Activated CD8-positive, alpha-beta T cell treated with anti-CD3 and anti-CD28 coated beads for 36 hours (primary cell): ENCODE measurements at regions not wholly inside any gene's neighbourhood (a gene's known extent, or its start where the extent isn't known, plus 50 kb on each side); places are given as distances from the start of the nearest gene placed in this dataset.

Source experiments
- ATAC-seq: fragments of 200-7000 bp; cut with Tn5 transposase; one replicate; pipeline ENCODE4 v1.10.0; 2021; ENCODE audit warnings: mild to moderate bottlenecking, moderate library complexity
- CTCF ChIA-PET: fragments of 350-600 bp; sonication (Branson Sonifier 250); formaldehyde crosslinking; loops from one replicate; lab custom pipeline; 2021; ENCODE audit warnings: antibody characterized with exemption; lab: Charles Lee
- POLR2A ChIA-PET: fragments of 350-600 bp; sonication (Branson Sonifier 250); formaldehyde crosslinking; loops from one replicate; lab custom pipeline; 2021; ENCODE audit warnings: antibody characterized with exemption; lab: Charles Lee
- DNase-seq: peaks from one replicate; pipeline ENCODE4 v3.0.0-alpha.2; 2020
- H3K27ac Mint-ChIP-seq: one replicate; pipeline ENCODE4 v1.8.0; 2021; ENCODE audit warnings: mild to moderate bottlenecking, mixed read lengths
- H3K27me3 Mint-ChIP-seq: one replicate; pipeline ENCODE4 v1.8.0; 2021; ENCODE audit warnings: mixed read lengths
- H3K36me3 Mint-ChIP-seq: one replicate; pipeline ENCODE4 v1.8.0; 2021; ENCODE audit warnings: low read depth, mixed read lengths
- H3K4me1 Mint-ChIP-seq: one replicate; pipeline ENCODE4 v1.8.0; 2021; ENCODE audit warnings: low read depth, mixed read lengths
- H3K4me3 Mint-ChIP-seq: one replicate; pipeline ENCODE4 v1.8.0; 2021; ENCODE audit warnings: mild to moderate bottlenecking, moderate library complexity, mixed read lengths
- H3K9me3 Mint-ChIP-seq: one replicate; pipeline ENCODE4 v1.8.0; 2021; ENCODE audit warnings: mixed read lengths
- intact Hi-C: fragments of 100-400 bp; cut with micrococcal nuclease; formaldehyde crosslinking; loops from one replicate; pipeline ENCODE4 v1.10.0; 2022
- TF ChIP-seq, protein P1 (sequence below): fragments of 200-600 bp; IDR thresholded peaks from one replicate; pipeline ENCODE4 v1.8.0; 2022; ENCODE audit warnings: antibody characterized with exemption, mild to moderate bottlenecking

DNA sequence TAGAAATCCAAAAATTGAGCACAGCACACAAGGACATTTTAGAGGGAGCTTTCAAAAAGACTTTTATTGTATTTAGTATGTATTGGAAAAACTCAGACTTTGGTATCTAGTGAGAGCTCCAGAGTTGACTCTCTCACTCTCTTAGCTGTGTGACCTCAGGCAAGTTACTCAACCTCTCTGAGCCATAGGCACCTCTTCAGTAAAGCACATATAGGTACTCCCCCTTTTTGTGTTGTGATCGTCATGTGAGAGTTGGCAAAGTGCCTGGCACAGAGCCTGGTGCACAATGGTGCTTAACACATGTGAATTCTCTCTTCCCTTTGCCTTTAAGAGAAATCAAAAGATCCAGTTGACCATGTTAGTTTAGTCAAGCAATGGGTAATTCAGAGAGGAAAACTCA is 186.2 kb downstream of the TMEM38B start:
- Mint-ChIP-seq H3K36me3 (no peaks in the 10 kb centered on the region), H3K9me3 (no peaks in the 10 kb centered on the region), H3K27ac (no peak overlapping the region), H3K4me3 (no peak overlapping the region), H3K27me3 (peaks cover 1% of the 10 kb centered on the region), H3K4me1 (peaks cover 17% of the 10 kb centered on the region)
- DNase-seq (no peak), ATAC-seq (no peak)
- TF ChIP-seq, protein P1, sequence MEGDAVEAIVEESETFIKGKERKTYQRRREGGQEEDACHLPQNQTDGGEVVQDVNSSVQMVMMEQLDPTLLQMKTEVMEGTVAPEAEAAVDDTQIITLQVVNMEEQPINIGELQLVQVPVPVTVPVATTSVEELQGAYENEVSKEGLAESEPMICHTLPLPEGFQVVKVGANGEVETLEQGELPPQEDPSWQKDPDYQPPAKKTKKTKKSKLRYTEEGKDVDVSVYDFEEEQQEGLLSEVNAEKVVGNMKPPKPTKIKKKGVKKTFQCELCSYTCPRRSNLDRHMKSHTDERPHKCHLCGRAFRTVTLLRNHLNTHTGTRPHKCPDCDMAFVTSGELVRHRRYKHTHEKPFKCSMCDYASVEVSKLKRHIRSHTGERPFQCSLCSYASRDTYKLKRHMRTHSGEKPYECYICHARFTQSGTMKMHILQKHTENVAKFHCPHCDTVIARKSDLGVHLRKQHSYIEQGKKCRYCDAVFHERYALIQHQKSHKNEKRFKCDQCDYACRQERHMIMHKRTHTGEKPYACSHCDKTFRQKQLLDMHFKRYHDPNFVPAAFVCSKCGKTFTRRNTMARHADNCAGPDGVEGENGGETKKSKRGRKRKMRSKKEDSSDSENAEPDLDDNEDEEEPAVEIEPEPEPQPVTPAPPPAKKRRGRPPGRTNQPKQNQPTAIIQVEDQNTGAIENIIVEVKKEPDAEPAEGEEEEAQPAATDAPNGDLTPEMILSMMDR = no peak
- intact Hi-C loops = loop anchor here (5.0 kb wide), 1 partner anchor 273 kb away; no protein-coding TSS in a partner anchor
- CTCF ChIA-PET = interaction anchor here (1.4 to 12.2 kb wide), 5 partner anchors 9 to 43 kb away, joined by 4 to 175 read pairs (median 7); no protein-coding TSS in a partner anchor
- POLR2A ChIA-PET = no interaction called here

GRCh38 chr9:105881021-105881420 is 186.7 kb downstream of the TMEM38B start:
- DNase-seq (no peak), ATAC-seq (no peak)
- H3K4me1 Mint-ChIP-seq = peaks cover 17% of the 10 kb centered on the region
- peaks cover 1% of the 10 kb centered on the region for H3K27me3 Mint-ChIP-seq
- no peak overlapping the region for H3K4me3 Mint-ChIP-seq
- CTCF ChIA-PET = interaction anchor here (0.6 to 12.2 kb wide), 27 partner anchors 10 to 366 kb away, joined by 3 to 175 read pairs (median 5); no protein-coding TSS in a partner anchor
- intact Hi-C loops = loop anchor here (1.0 to 5.0 kb wide), 2 partner anchors 39 to 274 kb away; no protein-coding TSS in a partner anchor
- H3K9me3 Mint-ChIP-seq = no peaks in the 10 kb centered on the region
- no peaks in the 10 kb centered on the region for H3K36me3 Mint-ChIP-seq
- H3K27ac Mint-ChIP-seq = no peak overlapping the region
- TF ChIP-seq, protein P1 = no peak
- POLR2A ChIA-PET = no interaction called here

GRCh38 chr9:105881654-105882349 is 187.5 kb downstream of the TMEM38B start:
- ChIA-PET POLR2A (no interaction called here), CTCF (interaction anchor here (0.6 to 12.2 kb wide), 27 partner anchors 10 to 366 kb away, joined by 3 to 175 read pairs (median 5); no protein-coding TSS in a partner anchor)
- intact Hi-C loops = loop anchor here (1.0 to 5.0 kb wide), 2 partner anchors 40 to 275 kb away; no protein-coding TSS in a partner anchor
- ATAC-seq = peak; percentile 65
- Mint-ChIP-seq H3K27ac (no peak overlapping the region), H3K4me1 (peaks cover 15% of the 10 kb centered on the region), H3K27me3 (peaks cover 1% of the 10 kb centered on the region), H3K4me3 (no peak overlapping the region), H3K36me3 (no peaks in the 10 kb centered on the region), H3K9me3 (no peaks in the 10 kb centered on the region)
- peak; percentile 87 for DNase-seq
- TF ChIP-seq, protein P1 = peak; percentile 78

DNA sequence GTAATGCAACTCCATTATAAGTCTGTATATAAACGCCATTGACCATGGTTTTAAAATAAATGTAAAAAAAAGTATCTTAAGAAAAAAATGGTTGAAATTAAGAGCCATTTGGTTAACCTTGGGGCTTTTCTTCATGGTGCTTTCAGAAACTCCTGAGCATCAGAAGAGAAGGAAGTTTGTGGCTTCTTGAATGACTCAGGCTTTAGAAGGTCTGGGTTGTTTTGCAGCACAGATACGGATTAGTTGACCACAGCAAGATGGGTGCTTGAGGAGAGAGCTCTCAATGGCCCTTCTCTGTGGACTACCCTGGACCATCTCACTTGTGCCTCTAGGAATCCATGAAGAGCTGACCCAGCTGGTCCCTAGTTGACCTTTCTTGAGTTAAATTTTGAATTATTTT is 189.5 kb downstream of the TMEM38B start:
- TF ChIP-seq, protein P1 = no peak
- no peaks in the 10 kb centered on the region for H3K9me3 Mint-ChIP-seq
- CTCF ChIA-PET = interaction anchor here (1.1 to 12.2 kb wide), 3 partner anchors 26 to 95 kb away, joined by 3 to 175 read pairs (median 3); no protein-coding TSS in a partner anchor
- no peaks in the 10 kb centered on the region for H3K36me3 Mint-ChIP-seq
- intact Hi-C loops = loop anchor here (5.0 kb wide), 1 partner anchor 277 kb away; no protein-coding TSS in a partner anchor
- H3K4me3 Mint-ChIP-seq = no peak overlapping the region
- peaks cover 13% of the 10 kb centered on the region for H3K4me1 Mint-ChIP-seq
- ATAC-seq = peak; percentile 78
- peaks cover 1% of the 10 kb centered on the region for H3K27me3 Mint-ChIP-seq
- peak; percentile 11 for DNase-seq
- H3K27ac Mint-ChIP-seq = no peak overlapping the region
- POLR2A ChIA-PET = interaction anchor here (1.0 kb wide), 1 partner anchor 42 kb away, joined by 3 read pairs; no protein-coding TSS in a partner anchor
